IMR-90 (cell line): ENCODE measurements at regions not wholly inside any gene's neighbourhood (a gene's known extent, or its start where the extent isn't known, plus 50 kb on each side); places are given as distances from the start of the nearest gene placed in this dataset.

Experiments
- ATAC-seq: fragments of 200-7000 bp; cut with Tn5 transposase; 2 replicates; pipeline ENCODE4 v1.9.1; 2020; ENCODE audit warnings: low read depth, mild to moderate bottlenecking, moderate library complexity
- BruUV-seq: library from RNA; stranded (reverse); fragments of 400-500 nt; replicated peaks from 2 replicates; lab custom pipeline; 2021; lab: Mats Ljungman, UMichigan
- CTCF ChIA-PET: fragments of 300-600 bp; formaldehyde crosslinking; extraction: SDS; loops from one replicate; lab custom pipeline; 2021; ENCODE audit warnings: antibody characterized with exemption; lab: Yijun Ruan, JAX
- POLR2A ChIA-PET: fragments of 300-600 bp; sonication (Branson Sonifier 250); formaldehyde crosslinking; loops from one replicate; lab custom pipeline; 2022; ENCODE audit warnings: antibody characterized with exemption; ENCODE audit not compliant: unreplicated experiment; lab: Charles Lee
- DNase-seq: peaks from one replicate; pipeline ENCODE4 v3.0.0; 2013
- H2AFZ ChIP-seq: replicated peaks from 2 replicates; pipeline ENCODE3; 2013; ENCODE audit warnings: low read length, mild to moderate bottlenecking; ENCODE audit not compliant: poor library complexity
- H2AK5ac ChIP-seq: 2 replicates; pipeline ENCODE4 v1.6.1; 2013; ENCODE audit warnings: low read depth, low read length, inconsistent platforms
- H2AK9ac ChIP-seq: replicated peaks from 2 replicates; pipeline ENCODE3; 2013; ENCODE audit warnings: mild to moderate bottlenecking, low read depth, low read length, moderate library complexity; ENCODE audit not compliant: poor library complexity
- H2BK120ac ChIP-seq: 2 replicates; pipeline ENCODE4 v1.6.1; 2013; ENCODE audit warnings: low read depth, low read length, inconsistent platforms
- H2BK15ac ChIP-seq: 3 replicates; pipeline ENCODE4 v1.6.1; 2013; ENCODE audit warnings: low read depth, low read length, inconsistent platforms
- H2BK20ac ChIP-seq: 2 replicates; pipeline ENCODE4 v1.6.1; 2013; ENCODE audit warnings: low read depth, mild to moderate bottlenecking, inconsistent platforms, low read length, moderate library complexity
- H2BK5ac ChIP-seq: 2 replicates; pipeline ENCODE4 v1.6.1; 2013; ENCODE audit warnings: mild to moderate bottlenecking, low read depth, low read length, inconsistent platforms; ENCODE audit not compliant: poor library complexity, severe bottlenecking
- H3K14ac ChIP-seq: replicated peaks from 2 replicates; pipeline ENCODE4 v1.6.1; 2013; ENCODE audit warnings: low read depth, low read length, inconsistent platforms
- H3K18ac ChIP-seq: 2 replicates; pipeline ENCODE4 v1.6.1; 2013; ENCODE audit warnings: low read depth, low read length, control low read depth
- H3K23ac ChIP-seq: 2 replicates; pipeline ENCODE4 v1.6.1; 2013; ENCODE audit warnings: low read depth, low read length, inconsistent platforms
- H3K27ac ChIP-seq: 2 replicates; pipeline ENCODE4 v1.5.1; 2013; ENCODE audit warnings: mild to moderate bottlenecking, control low read depth, low read length; ENCODE audit not compliant: insufficient read depth
- H3K27me3 ChIP-seq: 2 replicates; pipeline ENCODE4 v1.6.1; 2013; ENCODE audit warnings: low read length; ENCODE audit not compliant: control insufficient read depth, insufficient read depth
- H3K36me3 ChIP-seq: 2 replicates; pipeline ENCODE4 v1.6.1; 2013; ENCODE audit warnings: low read length, mixed read lengths; ENCODE audit not compliant: control insufficient read depth, insufficient read depth
- H3K4ac ChIP-seq: 2 replicates; pipeline ENCODE4 v1.6.1; 2013; ENCODE audit warnings: low read depth, low read length, inconsistent platforms
- H3K4me1 ChIP-seq: 2 replicates; pipeline ENCODE4 v1.6.1; 2013; ENCODE audit warnings: low read length, mixed read lengths; ENCODE audit not compliant: control insufficient read depth, insufficient read depth
- H3K4me2 ChIP-seq: 2 replicates; pipeline ENCODE4 v1.6.1; 2013; ENCODE audit warnings: low read depth, mild to moderate bottlenecking, control low read depth, low read length, moderate library complexity
- H3K4me3 ChIP-seq: 2 replicates; pipeline ENCODE4 v1.5.1; 2013; ENCODE audit warnings: low read depth, mild to moderate bottlenecking, control low read depth, low read length, moderate library complexity; ENCODE audit not compliant: insufficient read depth
- H3K56ac ChIP-seq: 2 replicates; pipeline ENCODE4 v1.6.1; 2013; ENCODE audit warnings: low read length, inconsistent platforms; ENCODE audit not compliant: insufficient read depth; ENCODE audit errors: extremely low read depth
- H3K79me1 ChIP-seq, 2 experiments: 2 replicates each; pipeline ENCODE4 v1.6.1; 2013; ENCODE audit warnings: low read length in 2 of 2, inconsistent platforms in 1 of 2, low read depth in 1 of 2
- H3K9ac ChIP-seq: 2 replicates; pipeline ENCODE4 v1.6.1; 2013; ENCODE audit warnings: low read depth, low read length, control low read depth
- H3K9me1 ChIP-seq: 2 replicates; pipeline ENCODE4 v1.6.1; 2013; ENCODE audit warnings: low read length, inconsistent platforms; ENCODE audit not compliant: insufficient read depth
- H3K9me3 ChIP-seq: 2 replicates; pipeline ENCODE4 v1.6.1; 2013; ENCODE audit warnings: low read length; ENCODE audit not compliant: control insufficient read depth, insufficient read depth
- H4K20me1 ChIP-seq: 2 replicates; pipeline ENCODE4 v1.6.1; 2013; ENCODE audit warnings: low read length, inconsistent platforms; ENCODE audit not compliant: insufficient read depth
- H4K5ac ChIP-seq: 2 replicates; pipeline ENCODE4 v1.6.1; 2013; ENCODE audit warnings: mild to moderate bottlenecking, low read depth, low read length, control low read depth
- H4K8ac ChIP-seq, 2 experiments: 2 replicates each; pipeline ENCODE4 v1.6.1; 2013; ENCODE audit warnings: low read depth in 2 of 2, low read length in 2 of 2, control low read depth in 1 of 2, inconsistent platforms in 1 of 2
- H4K91ac ChIP-seq: 2 replicates; pipeline ENCODE4 v1.6.1; 2013; ENCODE audit warnings: low read depth, low read length, inconsistent platforms; ENCODE audit not compliant: insufficient read depth
- CTCF ChIP-seq: conservative IDR thresholded peaks from 2 replicates; pipeline ENCODE4 v1.5.1; 2012; ENCODE audit warnings: mild to moderate bottlenecking, low read depth, low read length, improper control_type of control experiment
- ELK1 ChIP-seq: fragments of 150-350 bp; IDR thresholded peaks from 2 replicates; pipeline ENCODE4 v1.6.1; 2016; ENCODE audit warnings: low read depth, mild to moderate bottlenecking, low read length, moderate library complexity, borderline replicate concordance
- MAFK ChIP-seq: IDR thresholded peaks from 2 replicates; pipeline ENCODE4 v1.6.1; 2012; ENCODE audit warnings: low read depth, low read length, improper control_type of control experiment
- MAZ ChIP-seq: IDR thresholded peaks from 2 replicates; pipeline ENCODE4 v1.6.1; 2012; ENCODE audit warnings: low read depth, mild to moderate bottlenecking, low read length, improper control_type of control experiment, moderate library complexity, borderline replicate concordance
- MXI1 ChIP-seq: IDR thresholded peaks from 2 replicates; pipeline ENCODE4 v1.6.1; 2012; ENCODE audit warnings: low read depth, mild to moderate bottlenecking, low read length, moderate library complexity, borderline replicate concordance
- NFE2L2 ChIP-seq: fragments of 150-350 bp; IDR thresholded peaks from 2 replicates; pipeline ENCODE4 v1.6.1; 2016; ENCODE audit warnings: low read depth, mild to moderate bottlenecking, low read length
- RAD21 ChIP-seq: IDR thresholded peaks from 2 replicates; pipeline ENCODE4 v1.6.1; 2012; ENCODE audit warnings: low read length, improper control_type of control experiment
- RFX5 ChIP-seq: IDR thresholded peaks from 2 replicates; pipeline ENCODE4 v1.8.0; 2012; ENCODE audit warnings: low read depth, mild to moderate bottlenecking, low read length, moderate library complexity
- SMC3 ChIP-seq: fragments of 150-350 bp; IDR thresholded peaks from 2 replicates; pipeline ENCODE4 v1.6.1; 2016; ENCODE audit warnings: low read depth, mild to moderate bottlenecking, antibody characterized with exemption, low read length, moderate library complexity
- USF2 ChIP-seq: fragments of 150-350 bp; IDR thresholded peaks from 2 replicates; pipeline ENCODE4 v1.6.1; 2017; ENCODE audit warnings: mild to moderate bottlenecking, antibody characterized with exemption, low read length, low read depth
- WGBS, 2 experiments: methylation state at CpG; one replicate each; pipeline versions ENCODE4 v1.1.5 to v1.1.7; 2013; ENCODE audit warnings: missing lambda C conversion rate in 2 of 2; ENCODE audit not compliant: insufficient read length in 1 of 2; ENCODE audit errors: extremely low coverage in 2 of 2; 5-methylcytosine and 5-hydroxymethylcytosine counted together
- dilution Hi-C: fragments of 300-500 bp; cut with HindIII; formaldehyde crosslinking; loops from one replicate; pipeline ENCODE4 v1.14.3; 2018; ENCODE audit warnings: low sequenced_read_pairs; ENCODE audit not compliant: unreplicated experiment
- in situ Hi-C: fragments of 300-500 bp; cut with MboI; formaldehyde crosslinking; loops from 3 replicates; pipeline ENCODE4 v1.14.3; 2019; ENCODE audit warnings: low sequenced_read_pairs, inconsistent platforms, mixed read lengths
- intact Hi-C: fragments of 100-400 bp; cut with micrococcal nuclease; formaldehyde crosslinking; loops from 2 replicates; pipeline ENCODE4 v1.10.0; 2022

GRCh38 chr3:36305929-36306520, 74.3 kb upstream of the STAC start:
- WGBS, 2 experiments: no CpG with 5 or more reads among the region's 1 CpG
- H2AK5ac ChIP-seq: no peak overlapping the region
- H2AFZ ChIP-seq: no peak overlapping the region
- no peak overlapping the region for H2AK9ac ChIP-seq
- no peak overlapping the region for H3K4me3 ChIP-seq
- H3K56ac ChIP-seq: no peak overlapping the region
- H4K8ac ChIP-seq: no peak overlapping the region
- no peak overlapping the region for H3K4me2 ChIP-seq
- H2BK5ac ChIP-seq: no peak overlapping the region
- in situ Hi-C loops: no loop called here
- dilution Hi-C loops: no loop called here
- no peak overlapping the region for H2BK15ac ChIP-seq
- H4K5ac ChIP-seq: no peak overlapping the region
- no peak overlapping the region for H3K27ac ChIP-seq
- TF ChIP-seq MAZ: no peak
- no peak for TF ChIP-seq USF2
- TF ChIP-seq NFE2L2: no peak
- no peak for TF ChIP-seq RAD21
- no peak for TF ChIP-seq SMC3
- TF ChIP-seq CTCF: no peak
- TF ChIP-seq MXI1: no peak
- TF ChIP-seq RFX5: no peak
- no peak for TF ChIP-seq MAFK
- no peak for TF ChIP-seq ELK1
- H3K4me1 ChIP-seq: no peaks in the 10 kb centered on the region
- H3K23ac ChIP-seq: no peak overlapping the region
- no peak overlapping the region for H3K14ac ChIP-seq
- H3K18ac ChIP-seq: no peak overlapping the region
- no peaks in the 10 kb centered on the region for H4K20me1 ChIP-seq
- no TSS peak for BruUV-seq
- ChIA-PET CTCF (no interaction called here), POLR2A (no interaction called here)
- peaks cover 21% of the 10 kb centered on the region for H3K9me3 ChIP-seq
- no peaks in the 10 kb centered on the region for H3K9me1 ChIP-seq
- H2BK20ac ChIP-seq: no peak overlapping the region
- H2BK120ac ChIP-seq: no peak overlapping the region
- H3K79me1 ChIP-seq: no peaks in the 10 kb centered on the region
- intact Hi-C loops: no loop called here
- no peak overlapping the region for H4K91ac ChIP-seq
- no peaks in the 10 kb centered on the region for H3K27me3 ChIP-seq
- no peak for DNase-seq
- no peak overlapping the region for H3K9ac ChIP-seq
- no peak for ATAC-seq
- H3K36me3 ChIP-seq: no peaks in the 10 kb centered on the region
- H3K4ac ChIP-seq: no peak overlapping the region
